Heart left ventricle (tissue), 16 donors: ENCODE measurements at regions not wholly inside any gene's neighbourhood (a gene's known extent, or its start where the extent isn't known, plus 50 kb on each side); places are given as distances from the start of the nearest gene placed in this dataset.
"Not testable (repeated sequence)": the region's sequence is repeated elsewhere in the genome, so short reads cannot be mapped to it uniquely, and the experiment has no call there.

Source experiments
- ATAC-seq, 4 donors: fragments of 200-7000 bp; cut with Tn5 transposase; one replicate each; pipeline ENCODE4 v1.9.1; 2020 to 2022; ENCODE audit warnings: moderate library complexity in 4 of 4, mild to moderate bottlenecking in 3 of 4, moderate number of reproducible peaks in 1 of 4
- DNase-seq, 5 donors: peaks; one replicate each; pipeline ENCODE4 v3.0.0-alpha.2; 2020
- H3K27ac ChIP-seq, 12 donors: fragments of 200-600 bp; sonication (generic) in 4 of 12; one replicate each; pipeline versions ENCODE4 v1.5.0 to v1.8.0; 2016 to 2022; ENCODE audit warnings: mild to moderate bottlenecking in 2 of 12
- H3K27me3 ChIP-seq, 9 donors: fragments of 200-600 bp; sonication (generic) in 2 of 9; one replicate each; pipeline versions ENCODE4 v1.5.1 to v1.8.0; 2016 to 2022; ENCODE audit warnings: mild to moderate bottlenecking in 3 of 9
- H3K36me3 ChIP-seq, 9 donors: fragments of 200-600 bp; sonication (generic) in 2 of 9; one replicate each; pipeline versions ENCODE4 v1.5.0 to v1.8.0; 2018 to 2022; ENCODE audit warnings: mild to moderate bottlenecking in 2 of 9
- H3K4me1 ChIP-seq, 12 donors: fragments of 200-600 bp; sonication (generic) in 4 of 12; one replicate each; pipeline versions ENCODE4 v1.5.0 to v1.8.0; 2016 to 2022; ENCODE audit warnings: mild to moderate bottlenecking in 3 of 12
- H3K4me3 ChIP-seq, 12 donors: fragments of 200-600 bp; sonication (generic) in 4 of 12; one replicate each; pipeline versions ENCODE4 v1.5.0 to v1.8.0; 2017 to 2022; ENCODE audit warnings: mild to moderate bottlenecking in 9 of 12, moderate library complexity in 4 of 12
- H3K9me3 ChIP-seq, 12 donors: fragments of 200-600 bp; sonication (generic) in 4 of 12; one replicate each; pipeline versions ENCODE4 v1.5.0 to v1.8.0; 2016 to 2022; ENCODE audit warnings: mild to moderate bottlenecking in 1 of 12
- CTCF ChIP-seq, 12 donors: fragments of 200-600 bp; sonication (generic) in 4 of 12; IDR thresholded peaks; one replicate each; pipeline versions ENCODE4 v1.5.0 to v1.8.0; 2018 to 2022; ENCODE audit warnings: antibody characterized with exemption in 12 of 12, mild to moderate bottlenecking in 5 of 12
- POLR2A ChIP-seq, 2 donors: fragments of 450-650 bp; IDR thresholded peaks; one replicate each; pipeline ENCODE4 v1.6.1; 2017; ENCODE audit warnings: antibody characterized with exemption in 2 of 2, mild to moderate bottlenecking in 2 of 2, moderate library complexity in 2 of 2
- WGBS, 4 donors: extraction: QIAGEN DNeasy Blood & Tissue Kit in 2 of 4; methylation state at CpG; one replicate each; pipeline versions ENCODE4 v1.1.5 to v1.1.7; 2013 to 2018; 5-methylcytosine and 5-hydroxymethylcytosine counted together
- intact Hi-C, 10 donors: fragments of 100-400 bp; cut with DNase I; formaldehyde crosslinking; loops; one replicate each; pipeline versions ENCODE4 v1.11.1 to v1.14.2; 2022
- donor health status: ischemic (EF 13 %, LVEDD 7.1; RV severe dilation, severe dysfunction).
- donor health status: healthy with polysubstance abuse.
- donor health status: DM: no; HTN: yes; CAD: no.
- donor health status: DM: no; HTN: no; CAD: no.
- donor health status: ischemic (EF 25% LVEDD 6.9; RV normal size, moderate dysfunction).
- donor health status: ischemic (EF 25% LVEDD 5.7; RV mildly dilated, moderate dysfunction).
- donor health status: healthy.
- donor health status: DM: yes; HTN: yes; CAD: no.
- donor health status: ischemic (EF 35%, LVEDD 5.7; RV mildly dilated, moderate dysfunction).
- donor health status: nonischemic (EF 11% LVEDD 7.7; RV severe dilation, severe dysfunction).
- donor health status: DM: yes; HTN: yes; CAD: no.
- donor health status: PGD.
- donor health status: ischemic (EF 29% LVEDD 5.4; RV normal size, mild dysfunction).
- donor health status: nonischemic (EF 23%, LVEDD 6.1; RV moderate dilation, normal function).

GRCh38 chr7:92909686-92910475, 73.5 kb upstream of the CDK6 start:
- no peak overlapping the region for H3K27ac ChIP-seq
- H3K9me3 ChIP-seq = no peaks in the 10 kb centered on the region
- no peak overlapping the region for H3K4me3 ChIP-seq
- TF ChIP-seq CTCF (IDR thresholded peaks at IDR 0.05) = no peak
- 90 to 95% (median 92%) methylated on average over 2 of the region's 2 CpGs for WGBS, 4 donors
- DNase-seq (no peak), ATAC-seq (no peak)
- intact Hi-C loops = no loop called here
- no peaks in the 10 kb centered on the region for H3K27me3 ChIP-seq
- H3K4me1 ChIP-seq = no peaks in the 10 kb centered on the region
- no peaks in the 10 kb centered on the region for H3K36me3 ChIP-seq

GRCh38 chr7:92904244-92905131, 68.1 kb upstream of the CDK6 start:
- WGBS, 4 donors = 68 to 73% (median 70%) methylated on average over 6 to 7 of the region's 7 CpGs

GRCh38 chr7:92898798-92899197, 62.4 kb upstream of the CDK6 start:
- DNase-seq (no peak), ATAC-seq (no peak)
- no peaks in the 10 kb centered on the region for H3K4me1 ChIP-seq
- no peaks in the 10 kb centered on the region for H3K36me3 ChIP-seq
- 82 to 90% (median 87%) methylated on average over 4 to 5 of the region's 5 CpGs for WGBS, 4 donors
- H3K9me3 ChIP-seq = peaks cover 0 to 24% (median 6%) of the 10 kb centered on the region in 12 donors
- no peak overlapping the region for H3K4me3 ChIP-seq
- TF ChIP-seq POLR2A (IDR thresholded peaks at IDR 0.05) = no peak
- TF ChIP-seq CTCF (IDR thresholded peaks at IDR 0.05) = no peak
- no peak overlapping the region for H3K27ac ChIP-seq
- no peaks in the 10 kb centered on the region for H3K27me3 ChIP-seq
- intact Hi-C loops = no loop called here

More at GRCh38 chr7:92904244-92905131, 68.1 kb upstream of the CDK6 start:
- intact Hi-C loops = no loop called here
- Histone ChIP-seq H3K27ac (no peak overlapping the region), H3K27me3 (no peaks in the 10 kb centered on the region), H3K4me1 (peaks cover 0 to 8% (median 0%) of the 10 kb centered on the region in 12 donors), H3K4me3 (no peak overlapping the region), H3K9me3 (peaks cover 0 to 4% (median 0%) of the 10 kb centered on the region in 12 donors), H3K36me3 (no peaks in the 10 kb centered on the region)
- no peak for TF ChIP-seq CTCF (IDR thresholded peaks at IDR 0.05)
- TF ChIP-seq POLR2A (IDR thresholded peaks at IDR 0.05) = no peak
- DNase-seq (no peak), ATAC-seq (no peak)

GRCh38 chr7:92894857-92895256, 58.5 kb upstream of the CDK6 start:
- DNase-seq, H3K4me3 ChIP-seq, intact Hi-C loops, ATAC-seq, H3K27me3 ChIP-seq, H3K4me1 ChIP-seq, H3K27ac ChIP-seq, H3K36me3 ChIP-seq: not testable (repeated sequence)
- WGBS, 4 donors = 85 to 93% (median 87%) methylated on average over 2 of the region's 2 CpGs
- H3K9me3 ChIP-seq = peaks cover 0 to 30% (median 7%) of the 10 kb centered on the region in 12 donors
